IgD-negative memory B cell (primary cell): ENCODE measurements at regions not wholly inside any gene's neighbourhood (a gene's known extent, or its start where the extent isn't known, plus 50 kb on each side); places are given as distances from the start of the nearest gene placed in this dataset.
A peak's percentile ranks its signal among the peaks of the same experiment; 100 is the strongest.
"Not testable (repeated sequence)": the region's sequence is repeated elsewhere in the genome, so short reads cannot be mapped to it uniquely, and the experiment has no call there.

Source experiments
- H3K27ac Mint-ChIP-seq, 3 donors: one replicate each; pipeline ENCODE4 v1.8.0; 2020 to 2022; ENCODE audit warnings: mild to moderate bottlenecking in 3 of 3, mixed read lengths in 3 of 3, moderate library complexity in 1 of 3
- H3K27me3 Mint-ChIP-seq: one replicate; pipeline ENCODE4 v1.8.0; 2021; ENCODE audit warnings: mixed read lengths
- H3K36me3 Mint-ChIP-seq: one replicate; pipeline ENCODE4 v1.8.0; 2020; ENCODE audit warnings: mild to moderate bottlenecking, mixed read lengths
- H3K4me1 Mint-ChIP-seq, 3 donors: one replicate each; pipeline ENCODE4 v1.8.0; 2020 to 2022; ENCODE audit warnings: mixed read lengths in 3 of 3, mild to moderate bottlenecking in 1 of 3
- H3K4me3 Mint-ChIP-seq, 4 donors: one replicate each; pipeline ENCODE4 v1.8.0; 2020 to 2022; ENCODE audit warnings: mild to moderate bottlenecking in 4 of 4, mixed read lengths in 4 of 4, moderate library complexity in 3 of 4
- H3K9me3 Mint-ChIP-seq, 3 donors: one replicate each; pipeline ENCODE4 v1.8.0; 2020 to 2021; ENCODE audit warnings: mixed read lengths in 3 of 3, mild to moderate bottlenecking in 1 of 3

- Mint-ChIP-seq H3K27ac (no peak overlapping the region), H3K4me1 (peaks cover 7 to 16% (median 14%) of the 10 kb centered on the region in 3 donors), H3K4me3 (no peak overlapping the region), H3K9me3 (no peaks in the 10 kb centered on the region), H3K27me3 (peaks cover 32% of the 10 kb centered on the region), H3K36me3 (no peaks in the 10 kb centered on the region)
Measured at GRCh38 chr4:112708772-112709171, 71.8 kb downstream of the LARP7 start.

DNA sequence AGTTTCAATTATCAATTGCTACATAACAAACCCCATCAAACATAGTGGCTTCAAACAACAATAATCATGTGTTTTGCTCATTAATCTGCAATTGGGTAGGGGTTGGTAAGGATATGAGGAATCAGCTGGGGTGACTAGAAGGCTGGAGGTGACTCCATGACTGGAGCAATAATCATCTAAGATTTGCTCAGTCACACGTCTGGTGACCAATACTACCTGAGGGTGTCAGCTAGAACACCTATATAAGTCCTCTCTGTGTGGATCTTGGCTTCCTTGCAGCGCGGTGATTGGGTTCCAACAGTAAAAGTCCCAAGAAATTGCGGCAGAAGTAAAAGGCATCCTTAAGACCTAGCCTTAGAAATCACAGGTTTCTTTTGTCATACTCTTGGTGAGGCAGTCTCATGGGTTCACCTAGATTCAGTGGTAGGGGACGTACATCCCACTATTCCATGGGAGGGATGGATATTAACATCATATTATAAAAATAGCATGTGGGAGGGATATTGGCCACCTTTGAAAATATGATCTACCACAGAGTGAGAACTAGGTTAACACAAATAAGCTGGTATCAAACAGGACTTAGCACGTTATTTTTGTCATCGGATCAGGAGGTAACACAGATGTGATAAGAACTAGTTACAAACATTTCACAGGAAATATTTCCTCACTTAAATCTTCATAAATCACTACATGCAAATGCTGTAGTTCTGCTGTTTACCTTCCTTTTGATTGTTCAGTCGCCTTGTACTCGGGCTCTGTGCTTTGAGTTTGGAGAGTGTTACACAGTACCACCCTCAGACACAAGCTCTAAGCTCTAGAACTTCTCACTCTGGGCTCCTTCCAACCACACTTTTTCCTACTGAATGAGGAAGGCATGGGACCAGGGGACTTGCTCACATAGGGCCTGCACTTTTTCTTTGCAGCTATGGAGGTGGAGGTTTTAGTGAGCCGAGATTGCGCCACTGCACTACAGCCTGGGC lies 78.3 kb downstream of the LARP7 start:
- Mint-ChIP-seq H3K27me3 (peaks cover 1% of the 10 kb centered on the region), H3K4me1 (peaks cover 5 to 6% (median 5%) of the 10 kb centered on the region in 3 donors), H3K4me3 (no peak overlapping the region), H3K27ac (no peak overlapping the region), H3K36me3 (no peaks in the 10 kb centered on the region), H3K9me3 (no peaks in the 10 kb centered on the region)

DNA sequence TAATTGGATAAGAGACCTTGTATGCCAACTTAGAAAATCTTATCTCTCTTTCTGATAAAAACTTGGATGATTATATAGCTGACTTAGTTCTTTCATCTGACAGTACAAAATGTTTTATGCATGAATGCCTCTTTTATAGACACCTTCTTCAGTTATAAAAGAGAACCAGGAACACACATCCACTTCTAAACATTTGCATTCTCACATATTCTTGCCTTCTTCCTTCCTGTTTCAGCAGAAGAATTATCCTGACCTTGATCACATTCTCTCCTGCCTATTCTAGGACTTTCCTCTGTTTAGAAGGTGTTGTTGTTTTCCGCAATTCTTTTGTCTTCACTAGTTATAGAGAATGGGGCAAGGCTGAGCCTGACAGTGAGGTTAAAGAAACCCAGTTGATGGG lies 80.9 kb downstream of the LARP7 start:
- Mint-ChIP-seq H3K9me3 (no peaks in the 10 kb centered on the region), H3K27ac (no peak overlapping the region), H3K4me3 (no peak overlapping the region), H3K36me3 (no peaks in the 10 kb centered on the region), H3K4me1 (peaks cover 5 to 6% (median 5%) of the 10 kb centered on the region in 3 donors), H3K27me3 (no peaks in the 10 kb centered on the region)

DNA sequence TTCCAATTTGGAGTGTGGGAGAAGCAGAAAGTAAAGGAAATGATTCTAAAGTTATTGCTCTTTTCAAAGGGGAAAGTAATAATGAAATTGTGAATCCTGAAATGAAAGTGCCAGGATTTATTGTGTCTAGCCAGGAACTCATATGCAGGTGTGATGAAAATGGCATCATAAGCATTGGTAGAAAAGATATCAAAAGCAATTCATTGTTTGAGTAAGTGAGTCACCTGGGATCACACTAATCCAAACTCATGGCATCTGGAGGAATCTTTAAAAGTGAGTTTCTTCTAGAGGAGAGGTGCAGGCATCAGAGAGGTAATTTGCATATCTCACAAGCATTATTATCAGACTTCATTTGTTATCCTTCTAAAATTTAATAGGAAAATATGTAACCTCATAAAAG lies 84.7 kb downstream of the LARP7 start:
- Mint-ChIP-seq H3K4me1 (peaks cover 5 to 6% (median 5%) of the 10 kb centered on the region in 3 donors), H3K9me3 (no peaks in the 10 kb centered on the region), H3K4me3 (no peak overlapping the region), H3K27me3 (no peaks in the 10 kb centered on the region), H3K27ac (no peak overlapping the region), H3K36me3 (no peaks in the 10 kb centered on the region)

DNA sequence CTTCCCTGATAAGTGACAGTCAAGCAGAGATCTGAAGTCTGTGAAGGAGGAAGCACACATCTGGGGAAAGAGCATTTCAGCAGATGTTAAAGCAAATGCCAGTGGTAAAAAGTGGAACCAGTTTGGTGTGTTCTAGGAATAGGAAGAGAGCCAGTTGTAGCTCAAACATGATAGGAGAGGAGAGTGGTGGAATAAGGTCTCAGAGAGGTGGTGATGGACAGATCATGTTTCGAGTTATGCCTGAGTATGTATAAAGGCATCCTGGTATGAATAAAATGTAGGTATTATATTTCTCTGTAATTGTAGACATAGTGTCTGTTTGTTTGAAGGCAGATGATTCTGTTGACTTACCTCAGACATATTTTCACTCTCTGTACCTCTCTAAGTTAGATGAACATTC lies 89.1 kb downstream of the LARP7 start:
- H3K9me3 Mint-ChIP-seq = no peaks in the 10 kb centered on the region
- no peak overlapping the region for H3K4me3 Mint-ChIP-seq
- H3K27ac Mint-ChIP-seq = no peak overlapping the region
- no peaks in the 10 kb centered on the region for H3K4me1 Mint-ChIP-seq
- H3K27me3 Mint-ChIP-seq = no peaks in the 10 kb centered on the region
- H3K36me3 Mint-ChIP-seq = no peaks in the 10 kb centered on the region

GRCh38 chr4:112727728-112728127 lies 90.8 kb downstream of the LARP7 start:
- H3K27me3 Mint-ChIP-seq, H3K4me3 Mint-ChIP-seq, H3K27ac Mint-ChIP-seq, H3K36me3 Mint-ChIP-seq, H3K4me1 Mint-ChIP-seq, H3K9me3 Mint-ChIP-seq: not testable (repeated sequence)

DNA sequence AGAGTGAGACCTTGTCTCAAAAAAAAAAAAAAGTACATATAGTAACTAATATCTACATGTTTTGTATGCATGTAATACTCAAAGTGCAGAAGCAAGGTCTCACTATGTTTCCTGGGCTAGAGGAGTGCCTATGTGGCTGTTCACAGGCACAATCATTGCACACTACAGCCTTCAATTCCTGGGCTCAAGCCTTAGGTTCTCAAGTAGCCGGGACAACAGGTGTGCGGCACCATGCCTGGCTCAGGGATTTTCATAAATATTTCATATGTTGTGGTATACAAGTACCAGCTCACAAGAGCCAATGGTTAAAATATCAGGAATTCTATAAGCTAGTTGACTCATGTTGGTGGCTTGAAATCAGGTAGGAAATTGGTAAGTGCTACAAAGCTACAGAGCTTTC lies 94.8 kb downstream of the LARP7 start:
- H3K36me3 Mint-ChIP-seq = no peaks in the 10 kb centered on the region
- H3K9me3 Mint-ChIP-seq = no peaks in the 10 kb centered on the region
- H3K27ac Mint-ChIP-seq = no peak overlapping the region
- no peak overlapping the region for H3K4me3 Mint-ChIP-seq
- peaks cover 2 to 5% (median 5%) of the 10 kb centered on the region in 3 donors for H3K4me1 Mint-ChIP-seq
- no peaks in the 10 kb centered on the region for H3K27me3 Mint-ChIP-seq

DNA sequence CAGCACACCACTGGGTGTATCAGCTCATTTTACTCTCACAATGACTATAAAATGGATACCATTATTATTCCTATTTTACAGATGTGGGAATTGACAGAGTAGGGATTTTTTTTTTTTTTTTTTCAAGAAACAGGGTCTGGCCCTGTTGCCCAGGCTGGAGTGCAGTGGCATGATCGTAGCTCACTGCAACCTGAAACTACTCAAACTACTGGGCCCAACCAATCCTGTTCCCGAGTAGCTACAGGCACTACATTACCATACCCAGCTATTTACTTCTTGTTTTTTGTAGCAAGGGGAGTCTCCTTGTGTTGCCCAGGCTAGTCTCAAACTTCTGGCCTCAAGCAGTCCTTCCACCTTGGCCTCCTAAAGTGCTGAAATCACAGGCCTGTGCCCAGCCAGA lies 95.2 kb downstream of the LARP7 start:
- H3K36me3 Mint-ChIP-seq = no peaks in the 10 kb centered on the region
- no peaks in the 10 kb centered on the region for H3K27me3 Mint-ChIP-seq
- H3K4me3 Mint-ChIP-seq = no peak overlapping the region
- peaks cover 4 to 7% (median 5%) of the 10 kb centered on the region in 3 donors for H3K4me1 Mint-ChIP-seq
- H3K27ac Mint-ChIP-seq = no peak overlapping the region
- no peaks in the 10 kb centered on the region for H3K9me3 Mint-ChIP-seq

- no peak overlapping the region for H3K27ac Mint-ChIP-seq
- H3K9me3 Mint-ChIP-seq = no peaks in the 10 kb centered on the region
- peaks cover 4 to 7% (median 5%) of the 10 kb centered on the region in 3 donors for H3K4me1 Mint-ChIP-seq
- H3K36me3 Mint-ChIP-seq = no peaks in the 10 kb centered on the region
- no peak overlapping the region for H3K4me3 Mint-ChIP-seq
- no peaks in the 10 kb centered on the region for H3K27me3 Mint-ChIP-seq
Measured at GRCh38 chr4:112735474-112735951, 98.6 kb downstream of the LARP7 start.

GRCh38 chr4:112736718-112737135 lies 99.8 kb downstream of the LARP7 start:
- no peaks in the 10 kb centered on the region for H3K27me3 Mint-ChIP-seq

DNA sequence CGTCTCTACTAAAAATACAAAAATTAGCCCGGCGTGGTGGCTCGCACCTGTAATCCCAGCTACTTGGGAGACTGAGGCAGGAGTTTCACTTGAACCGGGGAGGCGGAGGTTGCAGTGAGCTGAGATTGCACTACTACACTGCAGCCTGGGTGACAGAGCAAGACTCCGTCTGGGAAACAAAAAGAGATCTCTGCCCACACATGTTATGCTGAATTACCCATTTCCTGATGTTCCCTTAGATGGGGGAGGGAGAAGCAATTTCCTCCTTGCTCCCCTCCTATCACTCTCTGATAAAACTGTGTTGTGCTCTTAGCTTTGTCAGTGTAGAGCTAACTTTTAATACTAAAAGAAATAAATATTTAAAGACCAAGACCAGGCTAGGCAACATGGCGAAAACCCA lies 102.5 kb downstream of the LARP7 start:
- H3K9me3 Mint-ChIP-seq = no peaks in the 10 kb centered on the region
- H3K4me1 Mint-ChIP-seq = peaks cover 4 to 7% (median 5%) of the 10 kb centered on the region in 3 donors
- no peaks in the 10 kb centered on the region for H3K27me3 Mint-ChIP-seq
- H3K36me3 Mint-ChIP-seq = no peaks in the 10 kb centered on the region
- no peak overlapping the region for H3K27ac Mint-ChIP-seq
- no peak overlapping the region for H3K4me3 Mint-ChIP-seq

More at GRCh38 chr4:112736718-112737135, 99.8 kb downstream of the LARP7 start:
- H3K36me3 Mint-ChIP-seq = no peaks in the 10 kb centered on the region
- peak overlapping the region in 1 of 3 donors; percentile 13 for H3K27ac Mint-ChIP-seq
- H3K9me3 Mint-ChIP-seq = no peaks in the 10 kb centered on the region
- no peak overlapping the region for H3K4me3 Mint-ChIP-seq
- peaks cover 4 to 7% (median 5%) of the 10 kb centered on the region in 3 donors for H3K4me1 Mint-ChIP-seq

GRCh38 chr4:112747036-112747435 lies 110.1 kb downstream of the LARP7 start:
- H3K27me3 Mint-ChIP-seq = peaks cover 3% of the 10 kb centered on the region
- H3K4me3 Mint-ChIP-seq = no peak overlapping the region
- H3K36me3 Mint-ChIP-seq = peaks cover 2% of the 10 kb centered on the region
- H3K4me1 Mint-ChIP-seq = peaks cover 0 to 1% (median 0%) of the 10 kb centered on the region in 3 donors
- no peak overlapping the region for H3K27ac Mint-ChIP-seq
- no peaks in the 10 kb centered on the region for H3K9me3 Mint-ChIP-seq

- Mint-ChIP-seq H3K27me3 (peaks cover 3% of the 10 kb centered on the region), H3K4me3 (no peak overlapping the region), H3K4me1 (peaks cover 0 to 1% (median 0%) of the 10 kb centered on the region in 3 donors), H3K36me3 (peaks cover 2% of the 10 kb centered on the region), H3K9me3 (no peaks in the 10 kb centered on the region), H3K27ac (no peak overlapping the region)
Measured at GRCh38 chr4:112748352-112748878, 111.5 kb downstream of the LARP7 start.

DNA sequence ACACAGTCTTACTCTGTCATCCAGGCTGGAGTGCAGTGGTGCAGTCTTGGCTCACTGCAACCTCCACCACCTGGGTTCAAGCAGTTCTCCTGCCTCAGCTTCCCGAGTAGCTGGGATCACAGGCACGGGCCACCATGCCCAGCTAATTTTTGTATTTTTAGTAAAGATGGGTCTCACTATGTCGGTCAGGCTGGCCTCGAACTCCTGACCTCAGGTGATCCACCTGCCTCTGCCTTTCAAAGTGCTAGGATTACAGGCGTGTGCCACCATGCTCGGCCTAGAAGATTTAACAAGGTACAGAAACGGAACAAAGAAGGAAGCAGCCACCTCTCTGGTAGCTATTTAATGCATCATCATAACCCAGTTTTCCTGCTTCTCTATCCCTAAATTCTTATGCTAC lies 113.8 kb downstream of the LARP7 start:
- peak overlapping the region in 1 of 3 donors; percentile 54 for H3K27ac Mint-ChIP-seq
- H3K4me1 Mint-ChIP-seq, H3K36me3 Mint-ChIP-seq, H3K27me3 Mint-ChIP-seq, H3K9me3 Mint-ChIP-seq, H3K4me3 Mint-ChIP-seq: not testable (repeated sequence)

- no peak overlapping the region for H3K4me3 Mint-ChIP-seq
Measured at GRCh38 chr4:112751447-112751846, 114.5 kb downstream of the LARP7 start.

More at GRCh38 chr4:112751447-112751846, 114.5 kb downstream of the LARP7 start:
- Mint-ChIP-seq H3K36me3 (peaks cover 2% of the 10 kb centered on the region), H3K27me3 (no peaks in the 10 kb centered on the region), H3K4me1 (no peaks in the 10 kb centered on the region), H3K9me3 (no peaks in the 10 kb centered on the region), H3K27ac (no peak overlapping the region)
